Esophagus muscularis mucosa (tissue), 3 donors: ENCODE measurements at regions not wholly inside any gene's neighbourhood (a gene's known extent, or its start where the extent isn't known, plus 50 kb on each side); places are given as distances from the start of the nearest gene placed in this dataset.

Source experiments
- CTCF ChIP-seq, 3 experiments: fragments of 200-600 bp in 2 of 3; fragments of 450-650 bp in 1 of 3; sonication (generic) in 2 of 3; IDR thresholded peaks; one replicate each; pipeline ENCODE4 v1.5.1; 2017 to 2019; ENCODE audit warnings: antibody characterized with exemption in 3 of 3, mild to moderate bottlenecking in 2 of 3, moderate library complexity in 1 of 3
- POLR2A ChIP-seq: fragments of 450-650 bp; IDR thresholded peaks from one replicate; pipeline ENCODE4 v1.6.1; 2017; ENCODE audit warnings: antibody characterized with exemption, moderate library complexity, mild to moderate bottlenecking, low read depth

- no peak for TF ChIP-seq CTCF (IDR thresholded peaks at IDR 0.05)
- no peak for TF ChIP-seq POLR2A
Observed at GRCh38 chr11:116535120-116535519, 237.7 kb downstream of the BUD13 start.
